NCI-H2029 treated with DMSO at 0.1 percent for 48 hours (cell line): ENCODE measurements at regions not wholly inside any gene's neighbourhood (a gene's known extent, or its start where the extent isn't known, plus 50 kb on each side); places are given as distances from the start of the nearest gene placed in this dataset.

Experiments used
- DNase-seq: peaks from one replicate; lab custom pipeline; 2025; lab: John Stamatoyannopoulos, UW

GRCh38 chr7:16978358-16979244, 96.8 kb upstream of the AGR3 start:
- DNase-seq = no peak

GRCh38 chr7:16980539-16980938, 98.8 kb upstream of the AGR3 start:
- no peak for DNase-seq

- DNase-seq = peak; percentile 14
Measured at GRCh38 chr7:16982640-16983350, 101.0 kb upstream of the AGR3 start.

- no peak for DNase-seq
Measured at GRCh38 chr7:16984375-16984774, 102.6 kb upstream of the AGR3 start.

- DNase-seq = no peak
Measured at GRCh38 chr7:16985621-16986020, 103.8 kb upstream of the AGR3 start.

- DNase-seq = no peak
Measured at GRCh38 chr7:16986755-16987154, 105.0 kb upstream of the AGR3 start.

GRCh38 chr7:16989811-16990413, 108.1 kb upstream of the AGR3 start:
- DNase-seq = peak; percentile 66

GRCh38 chr7:16991551-16991950, 109.8 kb upstream of the AGR3 start:
- DNase-seq = no peak

- no peak for DNase-seq
Measured at GRCh38 chr7:16993543-16993942, 111.8 kb upstream of the AGR3 start.

- no peak for DNase-seq
Measured at GRCh38 chr7:16998481-16999051, 116.8 kb upstream of the AGR3 start.

GRCh38 chr7:16999541-17000267, 117.9 kb upstream of the AGR3 start:
- DNase-seq = no peak

GRCh38 chr7:17005271-17005670, 123.5 kb upstream of the AGR3 start:
- no peak for DNase-seq

- DNase-seq = no peak
Measured at GRCh38 chr7:17007841-17008240, 126.1 kb upstream of the AGR3 start.

- DNase-seq = no peak
Measured at GRCh38 chr7:17009007-17009719, 127.4 kb upstream of the AGR3 start.

GRCh38 chr7:17009933-17010332, 128.2 kb upstream of the AGR3 start:
- no peak for DNase-seq

GRCh38 chr7:17010637-17011300, 129.0 kb upstream of the AGR3 start:
- DNase-seq = no peak

- DNase-seq = no peak
Measured at GRCh38 chr7:17013204-17013603, 131.4 kb upstream of the AGR3 start.

- DNase-seq = no peak
Measured at GRCh38 chr7:17014686-17015085, 132.9 kb upstream of the AGR3 start.

- no peak for DNase-seq
Measured at GRCh38 chr7:17015598-17016031, 133.8 kb upstream of the AGR3 start.

GRCh38 chr7:17016402-17017010, 134.7 kb upstream of the AGR3 start:
- no peak for DNase-seq
